Motor neuron (in vitro differentiated cells): ENCODE measurements at regions not wholly inside any gene's neighbourhood (a gene's known extent, or its start where the extent isn't known, plus 50 kb on each side); places are given as distances from the start of the nearest gene placed in this dataset.

ENCODE experiments used
- ATAC-seq, 8 experiments: fragments of 200-7000 bp; cut with Tn5 transposase; replicated peaks in 6 of 8; 2 replicates each; pipeline ENCODE4 v1.8.0; 2021; ENCODE audit warnings: mild to moderate bottlenecking in 8 of 8, moderate library complexity in 8 of 8
- H3K27ac ChIP-seq, 2 donors: fragments of 250-450 bp; sonication (Bioruptor Pico); 2 replicates each; pipeline ENCODE4 v1.9.0; 2021; ENCODE audit warnings: antibody characterized with exemption in 2 of 2, mild to moderate bottlenecking in 2 of 2, moderate library complexity in 1 of 2
- H3K4me1 ChIP-seq, 2 donors: fragments of 250-450 bp; sonication (Bioruptor Pico); replicated peaks in 1 of 2; 2 replicates each; pipeline ENCODE4 v1.6.1; 2021; ENCODE audit warnings: antibody characterized with exemption in 2 of 2, mild to moderate bottlenecking in 2 of 2, moderate library complexity in 1 of 2
- H3K4me3 ChIP-seq, 5 donors: fragments of 250-450 bp; sonication (Bioruptor Pico); 2 replicates each; pipeline ENCODE4 v1.9.0; 2021; ENCODE audit warnings: antibody characterized with exemption in 5 of 5, mild to moderate bottlenecking in 5 of 5, moderate library complexity in 4 of 5
- WGBS, 10 experiments: fragments of 450-650 bp; shearing (Covaris generic); methylation state at CpG; one replicate each; pipeline ENCODE4 v1.0.0; 2022; 5-methylcytosine and 5-hydroxymethylcytosine counted together
- in situ Hi-C, 9 experiments: fragments of 400-800 bp; cut with MboI; loops; one replicate each; pipeline ENCODE4 v1.15.0; 2021; ENCODE audit warnings: low sequenced_read_pairs in 9 of 9, low pct_unique_long_range_greater_than_20kb in 2 of 9; ENCODE audit not compliant: unreplicated experiment in 9 of 9

DNA sequence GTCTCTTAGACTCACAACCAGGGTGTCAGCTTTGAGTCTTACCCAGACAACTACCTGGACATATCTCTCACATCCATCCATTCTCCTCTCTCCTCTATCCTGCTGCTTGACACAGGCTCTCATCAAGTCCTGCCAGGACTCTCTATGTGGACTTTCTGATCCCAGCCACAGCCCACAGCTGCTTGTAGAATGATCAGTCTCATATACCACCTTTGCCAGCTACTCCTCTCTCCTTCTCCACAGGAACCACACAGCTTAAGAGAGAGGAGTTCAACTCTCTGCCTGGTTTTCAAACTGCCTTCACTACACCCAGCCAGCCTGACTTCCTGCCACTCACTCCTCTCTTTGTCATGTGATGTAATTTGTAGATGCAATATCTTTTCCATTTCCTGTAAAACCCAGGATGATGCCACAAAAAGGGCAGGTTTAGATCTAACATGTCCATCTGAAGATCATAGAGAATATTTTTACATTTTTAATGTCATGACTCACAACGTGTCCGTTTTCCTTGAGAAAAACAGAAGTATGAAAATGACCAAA lies 154.0 kb downstream of the RAB11FIP2 start:
- 0 to 100% (median 44%) methylated on average over 2 of the region's 2 CpGs; no CpG with 5 or more reads in 6 of the 10 experiments for WGBS, 10 experiments

GRCh38 chr10:117894339-117894738 lies 152.4 kb downstream of the RAB11FIP2 start:
- 40 to 71% (median 53%) methylated on average over 1 to 3 of the region's 3 CpGs for WGBS, 10 experiments
- in situ Hi-C loops = loop anchor here in 1 of 9 experiments (25.0 kb wide), 1 partner anchor 343 kb away; no protein-coding TSS in a partner anchor
- no peaks in the 10 kb centered on the region for H3K4me1 ChIP-seq
- ATAC-seq = no peak
- H3K4me3 ChIP-seq = no peak overlapping the region
- H3K27ac ChIP-seq = no peak overlapping the region

More for the DNA sequence above, 154.0 kb downstream of the RAB11FIP2 start:
- in situ Hi-C loops = loop anchor here in 1 of 9 experiments (25.0 kb wide), 1 partner anchor 345 kb away; no protein-coding TSS in a partner anchor
- H3K27ac ChIP-seq = no peak overlapping the region
- H3K4me3 ChIP-seq = no peak overlapping the region
- no peaks in the 10 kb centered on the region for H3K4me1 ChIP-seq
- peak in 5 of 8 experiments; percentile 12 to 92 (median 45) for ATAC-seq

GRCh38 chr10:117896517-117896916 lies 150.2 kb downstream of the RAB11FIP2 start:
- no peak overlapping the region for H3K27ac ChIP-seq
- in situ Hi-C loops = loop anchor here in 1 of 9 experiments (25.0 kb wide), 1 partner anchor 341 kb away; no protein-coding TSS in a partner anchor
- H3K4me1 ChIP-seq = no peaks in the 10 kb centered on the region
- no peak overlapping the region for H3K4me3 ChIP-seq
- 64 to 100% (median 81%) methylated on average over 1 to 3 of the region's 3 CpGs; no CpG with 5 or more reads in 1 of the 10 experiments for WGBS, 10 experiments
- ATAC-seq = no peak

GRCh38 chr10:117899181-117899683 lies 147.5 kb downstream of the RAB11FIP2 start:
- Histone ChIP-seq H3K4me3 (no peak overlapping the region), H3K4me1 (no peaks in the 10 kb centered on the region), H3K27ac (no peak overlapping the region)
- in situ Hi-C loops = loop anchor here in 1 of 9 experiments (25.0 kb wide), 1 partner anchor 338 kb away; no protein-coding TSS in a partner anchor
- peak in 1 of 8 experiments; percentile 10 for ATAC-seq
- WGBS, 10 experiments = 0 to 100% (median 14%) methylated on average over 1 to 2 of the region's 2 CpGs; no CpG with 5 or more reads in 2 of the 10 experiments

- H3K27ac ChIP-seq = no peak overlapping the region
- H3K4me1 ChIP-seq = no peaks in the 10 kb centered on the region
- WGBS, 10 experiments = 22 to 100% (median 71%) methylated on average over 1 to 3 of the region's 3 CpGs; no CpG with 5 or more reads in 1 of the 10 experiments
- in situ Hi-C loops = no loop called here
- no peak for ATAC-seq
- H3K4me3 ChIP-seq = no peak overlapping the region
These were observed 146.5 kb downstream of the RAB11FIP2 start for GRCh38 chr10:117900280-117900679.

- Histone ChIP-seq H3K27ac (no peak overlapping the region), H3K4me1 (no peaks in the 10 kb centered on the region), H3K4me3 (no peak overlapping the region)
- in situ Hi-C loops = no loop called here
- WGBS, 10 experiments = 50 to 86% (median 76%) methylated on average over 1 to 2 of the region's 2 CpGs
- ATAC-seq = no peak
These were observed 142.9 kb downstream of the RAB11FIP2 start for GRCh38 chr10:117903854-117904253.

GRCh38 chr10:117905404-117905803 lies 141.3 kb downstream of the RAB11FIP2 start:
- in situ Hi-C loops = no loop called here

DNA sequence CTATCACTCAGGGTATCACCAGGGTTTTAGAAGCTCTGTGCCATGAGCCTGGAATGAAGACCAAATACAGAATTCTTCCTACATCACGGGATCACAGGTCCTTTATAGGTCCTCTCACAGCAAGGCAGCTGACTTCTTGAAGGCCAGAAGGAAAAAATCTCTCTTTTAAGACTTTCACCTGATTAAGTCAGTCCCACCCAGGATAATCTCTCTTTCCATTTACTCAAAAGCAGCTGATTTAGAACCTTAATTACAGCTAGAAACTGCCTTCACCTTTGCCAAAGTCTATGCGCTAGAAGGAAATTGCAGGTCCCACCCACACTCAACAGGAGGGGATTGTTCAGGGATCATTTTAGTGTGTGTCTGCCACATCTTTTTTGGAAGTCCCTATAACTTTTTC lies 135.1 kb downstream of the RAB11FIP2 start:
- Histone ChIP-seq H3K4me3 (no peak overlapping the region), H3K4me1 (no peaks in the 10 kb centered on the region), H3K27ac (no peak overlapping the region)
- 0 to 100% (median 80%) methylated on average over 1 to 2 of the region's 2 CpGs; no CpG with 5 or more reads in 1 of the 10 experiments for WGBS, 10 experiments
- in situ Hi-C loops = no loop called here
- ATAC-seq = no peak

More at GRCh38 chr10:117905404-117905803, 141.3 kb downstream of the RAB11FIP2 start:
- no peak for ATAC-seq
- Histone ChIP-seq H3K4me1 (no peaks in the 10 kb centered on the region), H3K27ac (no peak overlapping the region), H3K4me3 (no peak overlapping the region)
- WGBS, 10 experiments = 50 to 100% (median 91%) methylated on average over 1 of the region's 1 CpG; no CpG with 5 or more reads in 3 of the 10 experiments

- peak in 2 of 8 experiments; percentile 26 to 69 for ATAC-seq
- Histone ChIP-seq H3K27ac (no peak overlapping the region), H3K4me3 (no peak overlapping the region), H3K4me1 (no peaks in the 10 kb centered on the region)
- WGBS, 10 experiments = 73 to 100% (median 89%) methylated on average over 2 to 6 of the region's 6 CpGs; no CpG with 5 or more reads in 6 of the 10 experiments
- in situ Hi-C loops = no loop called here
These were observed 132.4 kb downstream of the RAB11FIP2 start for GRCh38 chr10:117914334-117914733.

DNA sequence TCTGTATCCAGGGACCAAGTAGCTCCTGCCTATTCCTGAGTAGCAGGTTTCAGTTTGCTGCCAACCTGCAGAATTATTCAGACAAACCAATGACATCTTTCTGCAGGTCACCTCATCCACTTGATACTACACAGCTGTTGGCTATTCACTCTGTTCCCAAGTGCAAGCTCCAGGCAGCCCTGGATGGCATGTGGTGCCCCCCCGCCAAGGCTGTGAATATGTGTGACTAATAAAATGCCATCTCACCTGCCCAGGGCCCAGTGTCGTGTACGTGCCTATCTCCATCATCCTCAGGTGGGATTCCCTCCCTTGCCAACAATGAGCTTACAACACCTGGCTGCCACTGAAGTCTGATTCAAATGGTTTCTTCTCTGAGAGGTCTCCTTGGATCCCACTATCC lies 125.8 kb downstream of the RAB11FIP2 start:
- ATAC-seq = no peak
- Histone ChIP-seq H3K4me1 (no peaks in the 10 kb centered on the region), H3K27ac (no peak overlapping the region), H3K4me3 (no peak overlapping the region)
- in situ Hi-C loops = no loop called here
- WGBS, 10 experiments = 58 to 100% (median 83%) methylated on average over 1 to 3 of the region's 3 CpGs; no CpG with 5 or more reads in 5 of the 10 experiments

DNA sequence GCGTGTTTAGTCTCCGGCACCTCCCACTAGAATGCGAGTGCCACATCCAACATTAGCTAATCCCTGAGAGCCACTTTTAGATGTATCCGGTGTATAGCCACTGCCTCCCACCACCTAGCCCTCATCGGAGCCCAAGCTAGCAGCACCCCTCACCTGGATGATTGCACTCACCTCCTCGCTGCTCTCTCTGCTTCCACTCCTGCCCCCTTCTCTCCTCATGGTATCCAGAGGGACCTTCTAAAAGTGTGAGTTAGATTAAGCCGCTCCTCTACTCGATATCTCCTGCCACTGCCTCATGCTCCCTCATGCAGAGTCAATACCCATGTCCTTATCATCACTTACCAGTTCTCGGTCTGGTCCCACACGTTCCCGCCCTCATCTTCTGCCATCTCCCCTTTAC lies 125.3 kb downstream of the RAB11FIP2 start:
- 47 to 100% (median 93%) methylated on average over 1 to 10 of the region's 11 CpGs; no CpG with 5 or more reads in 3 of the 10 experiments for WGBS, 10 experiments
- Histone ChIP-seq H3K27ac (no peak overlapping the region), H3K4me1 (no peaks in the 10 kb centered on the region), H3K4me3 (no peak overlapping the region)
- ATAC-seq = no peak
- in situ Hi-C loops = no loop called here

- no peak for ATAC-seq
- Histone ChIP-seq H3K4me3 (no peak overlapping the region), H3K4me1 (no peaks in the 10 kb centered on the region), H3K27ac (no peak overlapping the region)
- 33 to 100% (median 92%) methylated on average over 1 to 6 of the region's 8 CpGs; no CpG with 5 or more reads in 3 of the 10 experiments for WGBS, 10 experiments
- in situ Hi-C loops = no loop called here
These were observed 121.9 kb downstream of the RAB11FIP2 start for GRCh38 chr10:117924820-117925219.

- no peak for ATAC-seq
- H3K27ac ChIP-seq = no peak overlapping the region
- 80 to 100% (median 86%) methylated on average over 1 to 3 of the region's 6 CpGs; no CpG with 5 or more reads in 5 of the 10 experiments for WGBS, 10 experiments
- in situ Hi-C loops = no loop called here
- H3K4me1 ChIP-seq = no peaks in the 10 kb centered on the region
- H3K4me3 ChIP-seq = no peak overlapping the region
These were observed 121.4 kb downstream of the RAB11FIP2 start for GRCh38 chr10:117925369-117925768.
